MM.1S (cell line): ENCODE measurements at regions not wholly inside any gene's neighbourhood (a gene's known extent, or its start where the extent isn't known, plus 50 kb on each side); places are given as distances from the start of the nearest gene placed in this dataset.

Source experiments
- DNase-seq: peaks from one replicate; pipeline ENCODE4 v3.0.0-alpha.2; 2015
- H2AFZ ChIP-seq: fragments of 300-600 bp; sonication (generic); 2 replicates; pipeline ENCODE4 v1.6.0; 2016; ENCODE audit warnings: antibody characterized with exemption, low read length
- H3F3A ChIP-seq: fragments of 300-600 bp; sonication (generic); 2 replicates; pipeline ENCODE4 v1.6.1; 2016; ENCODE audit warnings: mild to moderate bottlenecking, antibody characterized with exemption, low read length, moderate library complexity, mixed read lengths; ENCODE audit not compliant: insufficient read depth
- H3K27ac ChIP-seq: fragments of 300-600 bp; sonication (generic); 2 replicates; pipeline ENCODE4 v1.5.1; 2016; ENCODE audit warnings: mild to moderate bottlenecking, low read length
- H3K27me3 ChIP-seq: fragments of 300-600 bp; sonication (generic); replicated peaks from 2 replicates; pipeline ENCODE4 v1.6.0; 2016; ENCODE audit warnings: low read length; ENCODE audit not compliant: insufficient read depth
- H3K36me3 ChIP-seq: fragments of 300-600 bp; sonication (generic); replicated peaks from 2 replicates; pipeline ENCODE4 v1.6.1; 2016; ENCODE audit warnings: mild to moderate bottlenecking, low read length, mixed read lengths; ENCODE audit not compliant: insufficient read depth
- H3K4me1 ChIP-seq: fragments of 300-600 bp; sonication (generic); 2 replicates; pipeline ENCODE4 v1.6.1; 2016; ENCODE audit warnings: low read length, mixed read lengths
- H3K4me2 ChIP-seq: fragments of 300-600 bp; sonication (generic); 2 replicates; pipeline ENCODE4 v1.6.0; 2016; ENCODE audit warnings: low read depth, low read length
- H3K4me3 ChIP-seq: fragments of 300-600 bp; sonication (generic); 2 replicates; pipeline ENCODE4 v1.5.1; 2016; ENCODE audit warnings: low read length, mixed read lengths
- H3K79me2 ChIP-seq: fragments of 300-600 bp; sonication (generic); 2 replicates; pipeline ENCODE4 v1.6.1; 2016; ENCODE audit warnings: mixed run types, low read length, mixed read lengths
- H3K9ac ChIP-seq: fragments of 300-600 bp; sonication (generic); 2 replicates; pipeline ENCODE4 v1.6.1; 2016; ENCODE audit warnings: low read length, mixed read lengths
- H3K9me2 ChIP-seq: fragments of 300-600 bp; sonication (generic); replicated peaks from 2 replicates; pipeline ENCODE4 v1.6.1; 2016; ENCODE audit warnings: mild to moderate bottlenecking, low read length, mixed read lengths; ENCODE audit not compliant: insufficient read depth
- H3K9me3 ChIP-seq: fragments of 300-600 bp; sonication (generic); replicated peaks from 2 replicates; pipeline ENCODE4 v1.6.1; 2016; ENCODE audit warnings: mild to moderate bottlenecking, low read length, mixed read lengths; ENCODE audit not compliant: insufficient read depth
- H4K20me1 ChIP-seq: fragments of 300-600 bp; sonication (generic); 2 replicates; pipeline ENCODE4 v1.6.1; 2016; ENCODE audit warnings: mild to moderate bottlenecking, low read length, moderate library complexity, mixed read lengths; ENCODE audit not compliant: insufficient read depth
- CTCF ChIP-seq: fragments of 300-600 bp; sonication (generic); IDR thresholded peaks from 2 replicates; pipeline ENCODE4 v1.5.1; 2016; ENCODE audit warnings: antibody characterized with exemption, low read length, mixed read lengths
- EZH2 ChIP-seq: fragments of 300-600 bp; sonication (generic); optimal IDR thresholded peaks from 2 replicates; pipeline ENCODE3; 2017; ENCODE audit warnings: low read depth, mild to moderate bottlenecking, antibody characterized with exemption, low read length, mixed read lengths
- EZH2phosphoT487 ChIP-seq: fragments of 300-600 bp; sonication (generic); IDR thresholded peaks from 2 replicates; pipeline ENCODE4 v1.6.1; 2018; ENCODE audit warnings: antibody characterized with exemption, low read length

- Histone ChIP-seq H3K27me3 (no peaks in the 10 kb centered on the region), H3K4me3 (no peak overlapping the region), H3K9ac (no peak overlapping the region), H3F3A (no peaks in the 10 kb centered on the region), H4K20me1 (no peaks in the 10 kb centered on the region), H3K36me3 (no peaks in the 10 kb centered on the region), H3K9me2 (no peaks in the 10 kb centered on the region), H2AFZ (no peak overlapping the region), H3K79me2 (no peaks in the 10 kb centered on the region), H3K4me1 (no peaks in the 10 kb centered on the region), H3K27ac (no peak overlapping the region), H3K4me2 (no peak overlapping the region), H3K9me3 (no peaks in the 10 kb centered on the region)
- TF ChIP-seq EZH2 (no peak), CTCF (no peak), EZH2phosphoT487 (no peak)
- no peak for DNase-seq
Measured at GRCh38 chr13:39945226-39945625, 289.8 kb downstream of the COG6 start.

GRCh38 chr13:39946769-39947168 is 291.3 kb downstream of the COG6 start:
- Histone ChIP-seq H3K79me2 (no peaks in the 10 kb centered on the region), H3K4me2 (no peak overlapping the region), H3K9me2 (no peaks in the 10 kb centered on the region), H3K27ac (no peak overlapping the region), H3K36me3 (no peaks in the 10 kb centered on the region), H3K9ac (no peak overlapping the region), H3K27me3 (no peaks in the 10 kb centered on the region), H2AFZ (no peak overlapping the region), H3F3A (no peaks in the 10 kb centered on the region), H3K9me3 (no peaks in the 10 kb centered on the region), H4K20me1 (no peaks in the 10 kb centered on the region), H3K4me1 (no peaks in the 10 kb centered on the region), H3K4me3 (no peak overlapping the region)
- DNase-seq = no peak
- no peak for TF ChIP-seq CTCF
- no peak for TF ChIP-seq EZH2
- no peak for TF ChIP-seq EZH2phosphoT487

- H3K4me1 ChIP-seq = no peaks in the 10 kb centered on the region
- no peaks in the 10 kb centered on the region for H3K9me2 ChIP-seq
- no peak overlapping the region for H3K4me2 ChIP-seq
- TF ChIP-seq EZH2 = no peak
- TF ChIP-seq CTCF = no peak
- no peak for TF ChIP-seq EZH2phosphoT487
- no peaks in the 10 kb centered on the region for H3K27me3 ChIP-seq
- H3K36me3 ChIP-seq = no peaks in the 10 kb centered on the region
- no peak overlapping the region for H3K9ac ChIP-seq
- no peak for DNase-seq
- H3K9me3 ChIP-seq = no peaks in the 10 kb centered on the region
- H3F3A ChIP-seq = no peaks in the 10 kb centered on the region
- H4K20me1 ChIP-seq = no peaks in the 10 kb centered on the region
- H3K27ac ChIP-seq = no peak overlapping the region
- H3K4me3 ChIP-seq = no peak overlapping the region
- H3K79me2 ChIP-seq = no peaks in the 10 kb centered on the region
- H2AFZ ChIP-seq = no peak overlapping the region
Measured at GRCh38 chr13:39951301-39951700, 295.8 kb downstream of the COG6 start.
